ENCODE measurements at regions not wholly inside any gene's neighbourhood (a gene's known extent, or its start where the extent isn't known, plus 50 kb on each side); places are given as distances from the start of the nearest gene placed in this dataset.

- TF ChIP-seq, protein P1, sequence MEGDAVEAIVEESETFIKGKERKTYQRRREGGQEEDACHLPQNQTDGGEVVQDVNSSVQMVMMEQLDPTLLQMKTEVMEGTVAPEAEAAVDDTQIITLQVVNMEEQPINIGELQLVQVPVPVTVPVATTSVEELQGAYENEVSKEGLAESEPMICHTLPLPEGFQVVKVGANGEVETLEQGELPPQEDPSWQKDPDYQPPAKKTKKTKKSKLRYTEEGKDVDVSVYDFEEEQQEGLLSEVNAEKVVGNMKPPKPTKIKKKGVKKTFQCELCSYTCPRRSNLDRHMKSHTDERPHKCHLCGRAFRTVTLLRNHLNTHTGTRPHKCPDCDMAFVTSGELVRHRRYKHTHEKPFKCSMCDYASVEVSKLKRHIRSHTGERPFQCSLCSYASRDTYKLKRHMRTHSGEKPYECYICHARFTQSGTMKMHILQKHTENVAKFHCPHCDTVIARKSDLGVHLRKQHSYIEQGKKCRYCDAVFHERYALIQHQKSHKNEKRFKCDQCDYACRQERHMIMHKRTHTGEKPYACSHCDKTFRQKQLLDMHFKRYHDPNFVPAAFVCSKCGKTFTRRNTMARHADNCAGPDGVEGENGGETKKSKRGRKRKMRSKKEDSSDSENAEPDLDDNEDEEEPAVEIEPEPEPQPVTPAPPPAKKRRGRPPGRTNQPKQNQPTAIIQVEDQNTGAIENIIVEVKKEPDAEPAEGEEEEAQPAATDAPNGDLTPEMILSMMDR (IDR thresholded peaks at IDR 0.05; ENCODE audit: borderline replicate concordance, insufficient read depth, low read depth, low read length) = no peak
These were observed 144.2 kb upstream of the CENPW start for GRCh38 chr6:126195625-126196236.

GRCh38 chr6:126198631-126199030 lies 141.3 kb upstream of the CENPW start:
- H3K4me3 ChIP-seq (ENCODE audit: low read depth, low read length) = no peak overlapping the region
- TF ChIP-seq, protein P1 (IDR thresholded peaks at IDR 0.05; ENCODE audit: borderline replicate concordance, insufficient read depth, low read depth, low read length) = no peak

More at GRCh38 chr6:126195625-126196236, 144.2 kb upstream of the CENPW start:
- no peak overlapping the region for H3K4me3 ChIP-seq (ENCODE audit: low read depth, low read length)

DNA sequence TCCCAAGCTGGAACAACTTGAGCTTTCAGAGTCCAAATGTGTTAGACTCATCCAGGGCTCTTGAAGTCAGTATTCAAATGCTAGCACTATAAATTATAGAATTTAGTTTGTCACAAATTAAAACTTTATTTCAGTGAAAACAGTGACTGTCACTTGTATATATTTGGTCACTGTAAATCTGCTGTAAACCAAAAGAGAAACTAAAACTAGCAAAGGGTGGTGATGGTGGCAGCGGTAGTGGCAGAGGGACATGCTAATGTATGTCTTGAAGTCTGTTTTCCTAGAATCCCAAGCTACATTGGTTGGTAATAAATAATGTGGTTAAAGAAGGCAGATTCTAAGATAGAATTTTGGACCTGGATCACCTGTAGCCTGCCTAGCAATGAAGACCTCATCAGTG lies 140.4 kb upstream of the CENPW start:
- no peak overlapping the region for H3K4me3 ChIP-seq (ENCODE audit: low read depth, low read length)
- TF ChIP-seq, protein P1 (IDR thresholded peaks at IDR 0.05; ENCODE audit: borderline replicate concordance, insufficient read depth, low read depth, low read length) = no peak

- TF ChIP-seq, protein P1 (IDR thresholded peaks at IDR 0.05; ENCODE audit: borderline replicate concordance, insufficient read depth, low read depth, low read length) = no peak
- H3K4me3 ChIP-seq (ENCODE audit: low read depth, low read length) = no peak overlapping the region
These were observed 137.2 kb upstream of the CENPW start for GRCh38 chr6:126202707-126203106.

DNA sequence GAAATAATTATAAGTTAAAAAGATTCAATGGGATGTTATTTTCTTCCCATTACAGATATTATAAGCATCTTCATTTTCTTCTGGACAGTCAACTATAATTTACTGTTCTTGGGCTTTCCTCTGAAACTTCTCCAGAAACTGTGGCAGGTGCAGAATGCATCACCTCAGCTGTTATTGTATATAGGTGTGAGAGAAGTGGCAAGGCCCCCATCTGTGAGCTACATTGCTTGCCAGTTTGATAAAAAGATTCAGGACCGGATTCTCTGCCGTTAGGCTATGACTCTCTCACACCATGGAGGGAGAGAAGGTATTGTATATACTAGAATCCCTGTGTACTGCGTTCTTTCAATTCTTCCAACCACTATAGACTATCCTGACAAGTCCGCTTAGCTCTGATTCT lies 135.8 kb upstream of the CENPW start:
- no peak overlapping the region for H3K4me3 ChIP-seq (ENCODE audit: low read depth, low read length)
- TF ChIP-seq, protein P1 (IDR thresholded peaks at IDR 0.05; ENCODE audit: borderline replicate concordance, insufficient read depth, low read depth, low read length) = no peak

- TF ChIP-seq, protein P1 (IDR thresholded peaks at IDR 0.05; ENCODE audit: borderline replicate concordance, insufficient read depth, low read depth, low read length) = no peak
- H3K4me3 ChIP-seq (ENCODE audit: low read depth, low read length) = no peak overlapping the region
These were observed 135.3 kb upstream of the CENPW start for GRCh38 chr6:126204598-126204997.

GRCh38 chr6:126206504-126207246 lies 133.2 kb upstream of the CENPW start:
- TF ChIP-seq, protein P1 (IDR thresholded peaks at IDR 0.05; ENCODE audit: borderline replicate concordance, insufficient read depth, low read depth, low read length) = no peak

More at GRCh38 chr6:126206504-126207246, 133.2 kb upstream of the CENPW start:
- no peak overlapping the region for H3K4me3 ChIP-seq (ENCODE audit: low read depth, low read length)
